T47D (cell line): ENCODE measurements at regions not wholly inside any gene's neighbourhood (a gene's known extent, or its start where the extent isn't known, plus 50 kb on each side); places are given as distances from the start of the nearest gene placed in this dataset.
A peak's percentile ranks its signal among the peaks of the same experiment; 100 is the strongest.

Experiments used
- DNase-seq, 2 experiments: peaks; one replicate each; pipeline versions ENCODE4 v3.0.0 to v3.0.0-alpha.2; 2011 to 2012; ENCODE audit warnings: low read depth in 1 of 2, low spot score in 1 of 2
- JUND ChIP-seq: IDR thresholded peaks from 2 replicates; pipeline ENCODE4 v1.6.1; 2012; ENCODE audit warnings: low read depth
- in situ Hi-C: cut with HindIII; loops from 2 replicates; pipeline ENCODE4 v1.10.0; 2016; ENCODE audit warnings: low sequenced_read_pairs, low pct_unique_long_range_greater_than_20kb

DNA sequence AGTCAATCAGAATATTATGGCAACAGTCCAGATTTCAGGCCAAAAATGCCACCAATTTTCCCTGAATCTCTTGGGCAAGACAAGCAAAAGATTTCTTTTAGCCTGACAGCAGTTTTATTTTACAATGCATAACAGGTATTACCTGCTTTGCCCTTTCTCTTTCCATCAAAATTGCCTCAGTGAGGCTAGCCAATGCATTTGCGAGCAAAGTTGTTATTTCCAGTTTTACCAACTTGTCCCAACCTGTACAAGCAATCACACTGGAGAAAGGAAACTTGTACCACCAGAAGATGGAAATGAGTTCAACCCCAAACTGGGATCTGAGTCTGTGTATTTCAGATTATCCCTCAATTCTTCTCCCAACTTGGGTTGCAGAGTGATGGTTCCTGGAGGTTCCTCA, 279.9 kb upstream of the CDYL start:
- in situ Hi-C loops: no loop called here
- no peak for TF ChIP-seq JUND
- no peak for DNase-seq

DNA sequence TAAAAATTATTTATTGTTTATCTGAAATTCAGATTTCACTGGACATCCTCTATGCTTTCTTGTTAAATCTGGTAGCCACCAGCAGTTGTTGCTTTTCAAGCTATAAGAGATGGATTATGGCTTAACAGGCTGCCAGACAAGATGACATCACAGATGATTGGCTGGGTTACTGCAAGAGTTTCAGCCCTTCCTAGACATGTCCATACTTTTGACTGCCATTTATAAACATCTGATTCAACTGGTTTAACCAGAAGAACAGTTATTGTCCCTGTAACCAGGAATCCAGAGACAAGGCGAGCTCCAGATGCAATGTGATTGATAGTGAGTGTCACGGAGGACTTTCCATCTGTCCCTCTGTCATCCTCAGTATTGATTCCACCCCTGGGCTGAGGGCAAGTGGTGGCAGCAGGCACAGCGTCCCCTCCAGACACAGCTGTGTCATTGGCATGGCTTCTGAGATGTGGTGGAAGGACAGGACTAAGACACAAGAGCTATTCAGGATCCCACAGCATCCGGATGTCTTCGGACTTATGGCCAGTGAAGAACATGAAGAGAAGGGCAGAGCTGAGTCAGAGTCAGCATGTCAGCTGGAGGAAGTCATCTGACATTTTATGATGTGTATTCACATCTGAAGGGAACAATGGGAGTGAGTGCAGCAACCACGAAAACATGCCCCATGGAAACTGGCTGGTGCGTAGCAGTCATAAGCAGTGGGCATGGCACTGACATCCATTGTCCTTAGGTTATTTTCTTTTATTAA, 284.5 kb upstream of the CDYL start:
- in situ Hi-C loops: no loop called here
- DNase-seq: peak in 1 of 2 experiments; percentile 64
- no peak for TF ChIP-seq JUND

- peak in 1 of 2 experiments; percentile 35 for DNase-seq
- in situ Hi-C loops: no loop called here
- TF ChIP-seq JUND: no peak
These were observed 286.7 kb upstream of the CDYL start for GRCh38 chr6:4489538-4489937.

GRCh38 chr6:4488389-4488788, 287.8 kb upstream of the CDYL start:
- DNase-seq: no peak
- in situ Hi-C loops: no loop called here
- no peak for TF ChIP-seq JUND

- no peak for TF ChIP-seq JUND
- no peak for DNase-seq
- in situ Hi-C loops: no loop called here
These were observed 288.7 kb upstream of the CDYL start for GRCh38 chr6:4487538-4487937.

GRCh38 chr6:4486568-4487315, 289.5 kb upstream of the CDYL start:
- DNase-seq: no peak
- in situ Hi-C loops: no loop called here
- TF ChIP-seq JUND: no peak

DNA sequence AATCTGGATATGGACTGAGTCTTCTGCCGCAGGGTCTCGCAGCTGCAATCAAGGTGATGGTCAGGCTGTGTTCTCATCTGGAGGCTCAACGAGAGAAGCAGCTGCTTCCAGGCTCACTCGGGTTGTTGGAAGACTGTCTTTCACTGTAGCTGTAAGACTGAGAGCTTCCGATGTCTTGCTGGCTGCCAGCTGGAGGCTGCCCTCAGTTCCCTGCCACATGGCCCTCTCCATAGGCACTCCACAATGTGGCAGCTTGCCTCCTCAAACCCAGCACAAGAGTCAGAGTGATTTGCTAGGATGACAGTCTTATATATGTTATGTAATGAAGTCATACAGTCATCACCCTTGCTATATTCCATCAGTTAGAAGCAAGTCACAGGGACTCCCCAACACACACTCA, 290.5 kb upstream of the CDYL start:
- in situ Hi-C loops: no loop called here
- DNase-seq: no peak
- TF ChIP-seq JUND: no peak

- no peak for TF ChIP-seq JUND
- in situ Hi-C loops: no loop called here
- DNase-seq: no peak
These were observed 293.7 kb upstream of the CDYL start for GRCh38 chr6:4482461-4482860.

GRCh38 chr6:4480788-4481735, 295.1 kb upstream of the CDYL start:
- no peak for DNase-seq
- no peak for TF ChIP-seq JUND
- in situ Hi-C loops: no loop called here

GRCh38 chr6:4478098-4478497, 298.1 kb upstream of the CDYL start:
- DNase-seq: no peak
- in situ Hi-C loops: no loop called here
- TF ChIP-seq JUND: no peak

DNA sequence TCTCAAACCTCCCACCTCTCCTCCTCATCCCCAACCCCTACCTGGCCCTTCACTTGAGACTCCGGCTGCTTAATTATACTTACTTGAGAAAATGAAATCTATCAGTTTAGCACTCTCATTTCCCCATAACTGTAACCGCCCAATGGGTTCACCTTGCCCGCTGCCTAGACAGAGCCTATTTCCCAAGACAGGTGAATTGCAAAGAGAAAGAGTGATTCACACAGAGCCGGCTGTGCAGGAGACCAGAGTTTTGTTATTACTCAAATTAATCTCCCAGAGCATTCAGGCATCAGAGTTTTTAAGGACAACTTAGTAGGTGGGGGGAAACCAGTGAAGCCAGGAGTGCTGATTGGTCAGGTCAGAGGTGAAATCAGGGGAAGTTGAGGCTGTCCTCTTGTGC, 301.4 kb upstream of the CDYL start:
- no peak for TF ChIP-seq JUND
- in situ Hi-C loops: no loop called here
- no peak for DNase-seq

DNA sequence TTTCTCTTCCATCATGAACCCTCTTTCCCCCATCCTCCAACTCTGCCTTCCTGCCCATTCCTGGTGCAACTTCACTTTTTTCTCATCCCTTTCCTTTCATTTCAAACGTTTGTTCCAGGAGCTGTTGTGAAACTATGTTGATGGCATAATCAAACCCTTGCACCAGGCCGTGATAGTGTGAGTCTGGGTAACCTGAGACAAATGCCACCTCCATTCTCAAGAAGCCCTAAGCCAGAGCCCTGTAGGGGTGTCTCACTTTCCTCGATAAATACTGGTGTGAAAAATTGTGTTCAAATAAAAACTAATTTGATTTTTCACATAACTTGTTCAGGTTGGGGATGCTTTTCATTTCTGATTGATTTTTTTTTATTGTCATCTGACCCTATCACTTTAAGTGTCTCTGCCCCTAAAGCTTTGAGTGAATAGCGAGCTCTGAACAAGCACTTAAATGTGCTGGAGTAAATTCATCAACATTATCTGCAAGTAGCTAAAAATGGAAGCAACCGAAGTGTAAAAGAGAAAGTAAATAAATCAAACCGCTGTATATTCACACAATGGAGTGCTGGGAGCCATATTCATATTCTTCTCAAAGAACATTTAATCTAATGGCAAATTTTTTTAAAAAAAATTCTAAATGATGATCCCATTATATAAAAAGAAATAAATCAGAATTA, 303.1 kb upstream of the CDYL start:
- DNase-seq: no peak
- in situ Hi-C loops: no loop called here
- TF ChIP-seq JUND: no peak
